ENCODE measurements at regions not wholly inside any gene's neighbourhood (a gene's known extent, or its start where the extent isn't known, plus 50 kb on each side); places are given as distances from the start of the nearest gene placed in this dataset.

DNA sequence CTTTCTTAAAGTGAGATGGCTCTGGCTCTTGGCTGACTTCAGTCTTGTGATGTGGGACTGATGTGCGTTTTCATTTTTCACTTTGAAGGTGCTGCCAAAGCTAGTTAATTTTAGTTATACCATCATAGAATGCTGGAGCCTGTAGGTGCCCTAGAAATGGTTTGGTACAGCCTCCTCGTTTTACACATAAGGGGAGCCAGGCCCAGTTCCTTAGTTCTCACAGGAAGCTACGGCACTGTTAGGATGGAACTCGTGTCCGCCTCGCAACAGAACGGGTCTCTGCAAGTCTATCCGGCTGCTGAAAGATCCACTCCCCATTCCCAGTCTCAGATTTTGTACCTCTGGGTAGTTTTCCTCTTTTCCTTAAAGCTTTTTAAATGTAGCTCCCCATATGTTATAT is 173.2 kb upstream of the PRPS1L1 start:
- no peak for DNase-seq (ENCODE audit: low read depth in 3 of 3)

DNA sequence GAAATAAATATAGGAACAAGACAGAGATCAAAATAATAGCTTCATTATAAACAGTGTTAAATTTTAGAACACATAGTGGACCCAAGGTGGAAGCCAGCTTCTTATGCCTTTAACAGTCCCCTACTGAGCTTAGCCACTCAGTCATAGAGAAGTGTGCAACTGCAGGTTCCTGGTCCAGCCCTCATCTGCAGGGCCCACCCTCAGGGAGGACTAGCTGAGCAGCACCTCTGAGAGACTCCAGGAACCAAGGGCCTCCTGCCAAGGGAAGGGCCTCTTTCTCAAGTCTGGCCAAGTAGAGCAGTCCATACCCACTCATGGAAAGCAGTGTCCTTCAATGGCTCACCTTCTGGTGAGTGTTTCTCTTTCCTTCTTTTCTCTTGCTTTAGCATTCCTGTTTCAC is 173.7 kb upstream of the PRPS1L1 start:
- DNase-seq (ENCODE audit: low read depth in 3 of 3): no peak

DNA sequence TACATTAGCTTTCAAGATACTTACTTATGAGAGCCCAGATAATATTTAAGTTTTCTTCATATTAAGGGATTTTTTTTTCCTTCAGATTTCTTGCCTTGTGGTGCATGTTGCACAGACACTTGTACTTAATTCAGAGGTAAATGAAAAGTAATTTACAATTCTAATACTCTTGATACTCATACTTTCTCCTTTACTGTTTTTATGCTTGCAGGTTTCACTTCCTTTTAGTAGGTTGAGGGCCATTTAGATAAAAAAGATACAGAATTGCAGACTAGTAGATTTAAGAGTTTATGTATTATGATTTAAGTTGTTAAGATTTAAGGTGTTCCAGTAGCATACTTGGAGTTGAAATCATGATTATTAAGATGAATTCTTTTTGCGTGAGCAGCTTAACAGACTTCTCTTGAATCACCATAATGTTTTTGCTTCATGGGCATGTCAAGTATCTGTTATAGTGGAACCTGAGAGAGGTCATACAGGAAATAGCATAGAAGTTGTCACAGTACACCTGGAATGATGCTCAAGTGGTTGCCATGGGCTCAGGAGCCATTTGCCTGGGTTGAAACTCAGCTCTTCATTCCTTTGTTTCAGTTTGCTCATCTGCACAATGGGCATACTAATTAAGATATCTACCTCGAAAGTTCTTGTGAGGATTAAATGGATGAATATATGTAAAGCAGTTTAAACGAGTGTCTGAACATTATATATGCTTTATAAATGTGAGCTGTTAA is 174.8 kb upstream of the PRPS1L1 start:
- no peak for DNase-seq (ENCODE audit: low read depth in 3 of 3)

DNA sequence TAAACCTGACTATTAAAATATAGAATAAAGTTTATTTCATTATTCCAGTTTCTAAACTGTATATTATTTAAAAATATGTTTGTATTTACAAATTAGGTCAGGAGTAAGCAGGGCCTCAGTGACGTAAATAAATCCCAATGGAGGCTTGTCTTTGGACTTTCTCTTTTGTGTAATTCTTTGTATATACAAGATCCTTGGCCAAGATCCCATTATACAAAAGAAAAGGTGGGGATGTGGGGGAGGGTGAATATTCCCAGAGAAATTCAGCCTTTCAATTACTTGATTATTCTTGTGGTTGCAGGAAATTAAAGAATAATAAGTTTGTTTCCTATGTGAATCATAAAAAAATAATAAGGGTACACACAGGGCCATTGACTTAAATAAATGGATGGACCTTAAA is 178.7 kb upstream of the PRPS1L1 start:
- DNase-seq (ENCODE audit: low read depth in 3 of 3): no peak

DNA sequence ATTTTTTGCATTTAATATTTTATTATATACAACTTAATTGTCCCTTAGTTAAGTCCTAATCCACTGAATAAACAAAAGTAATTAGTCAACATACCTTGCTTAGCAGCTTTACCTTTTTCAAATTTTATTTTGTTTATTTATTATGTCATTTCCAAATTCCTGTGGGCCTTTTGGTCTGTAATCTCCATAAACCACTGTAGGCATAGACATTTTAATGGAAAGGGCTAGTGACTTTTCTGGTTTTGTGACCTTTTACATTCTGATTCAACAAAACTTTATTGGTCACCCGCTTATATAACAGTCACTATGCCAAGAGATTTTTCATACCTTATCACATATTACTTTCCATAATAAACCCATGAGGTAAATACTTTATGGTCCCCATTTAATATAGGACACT is 181.3 kb upstream of the PRPS1L1 start:
- no peak for DNase-seq (ENCODE audit: low read depth in 3 of 3)

DNA sequence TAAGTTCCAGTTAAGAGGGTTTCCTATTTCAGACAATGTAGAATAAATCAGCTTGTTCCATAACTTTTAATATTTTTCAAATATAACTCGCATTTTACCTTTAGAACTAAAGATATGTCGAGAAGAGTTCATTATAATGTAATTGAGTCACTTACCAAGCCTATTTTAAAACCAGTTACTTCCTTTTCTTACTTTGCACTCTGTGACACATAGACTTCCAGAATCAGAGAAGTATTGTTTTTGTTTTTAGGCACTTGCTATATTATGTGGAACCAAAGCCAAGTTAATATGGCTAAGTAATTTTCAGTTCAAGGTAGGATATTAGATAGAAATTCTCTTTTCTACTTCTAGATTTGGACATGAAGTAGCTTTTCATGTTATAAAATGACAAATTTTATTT is 182.7 kb upstream of the PRPS1L1 start:
- no peak for DNase-seq (ENCODE audit: low read depth in 3 of 3)

DNA sequence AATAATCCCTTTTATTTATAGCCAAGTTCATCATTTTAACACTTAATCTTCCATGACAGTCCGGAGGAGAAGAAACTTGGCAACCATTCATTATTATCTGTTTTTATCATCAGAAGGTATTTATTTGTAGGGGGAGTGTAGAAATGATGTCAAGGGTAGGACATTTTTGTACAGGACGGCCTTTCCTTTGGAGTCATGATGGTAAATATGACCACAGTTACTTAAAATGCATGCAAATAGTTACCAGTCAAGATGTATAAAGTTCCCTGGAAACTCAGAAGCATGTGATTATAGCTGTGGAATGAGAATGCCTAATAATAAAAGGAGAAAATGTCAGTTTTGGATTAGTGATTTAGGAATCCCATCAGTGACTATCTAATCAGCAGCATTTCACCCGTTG is 183.1 kb upstream of the PRPS1L1 start:
- DNase-seq (ENCODE audit: low read depth in 3 of 3): no peak

DNA sequence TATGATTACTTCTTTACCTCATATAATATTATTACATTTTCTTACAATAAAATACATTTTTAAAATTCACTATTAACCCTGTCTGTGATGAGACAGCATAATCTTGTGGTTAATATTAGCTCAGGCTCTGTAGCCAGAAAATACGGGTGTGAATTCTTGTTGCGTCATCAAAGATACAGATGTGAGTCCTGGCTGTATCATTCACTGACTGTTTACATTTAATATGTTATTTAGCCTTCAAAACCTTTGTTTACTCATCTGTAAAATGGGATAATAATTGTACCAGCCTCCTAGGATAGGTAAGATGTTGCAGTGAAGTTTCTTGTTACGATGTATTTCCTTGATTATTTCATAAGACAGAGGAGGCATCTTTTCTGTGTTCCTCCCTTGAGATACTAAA is 184.7 kb upstream of the PRPS1L1 start:
- no peak for DNase-seq (ENCODE audit: low read depth in 3 of 3)

DNA sequence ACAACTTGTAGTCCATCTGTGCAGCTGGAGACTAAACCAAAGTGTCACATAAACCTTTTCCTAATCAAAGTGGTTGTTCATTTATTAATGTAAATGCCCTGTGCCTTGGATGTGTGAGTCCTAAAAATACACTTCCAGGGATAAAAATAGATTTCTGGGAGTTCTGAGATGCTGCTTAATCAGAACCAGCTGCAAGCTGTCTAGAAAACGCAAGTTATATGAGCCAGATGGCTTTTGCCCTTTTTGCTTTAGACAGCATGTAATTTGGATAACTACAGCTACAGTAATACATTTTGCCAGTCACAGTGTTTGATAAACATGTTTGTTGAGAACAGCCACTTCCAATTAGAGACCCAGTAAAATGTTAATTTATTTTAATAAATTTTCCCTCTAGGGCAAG is 185.1 kb upstream of the PRPS1L1 start:
- no peak for DNase-seq (ENCODE audit: low read depth in 3 of 3)

DNA sequence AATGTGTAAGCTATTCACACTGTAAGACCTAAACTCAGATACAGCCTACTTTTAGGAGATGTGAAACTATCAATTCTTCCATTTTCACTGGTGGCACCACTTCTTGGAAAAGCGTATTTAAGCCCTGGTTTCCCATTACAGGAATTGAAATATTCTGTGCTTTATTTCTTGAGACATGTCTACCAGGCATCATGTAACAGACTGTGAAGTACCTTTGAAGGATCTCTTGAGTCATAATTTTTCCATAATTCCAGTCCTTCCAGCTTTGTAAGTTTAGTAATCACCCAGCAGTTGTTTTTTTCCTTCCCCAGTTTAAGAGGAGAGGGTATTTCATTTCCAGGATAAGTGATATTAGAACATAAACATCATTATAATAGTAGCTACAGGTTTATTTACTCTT is 186.0 kb upstream of the PRPS1L1 start:
- DNase-seq (ENCODE audit: low read depth in 3 of 3): no peak

DNA sequence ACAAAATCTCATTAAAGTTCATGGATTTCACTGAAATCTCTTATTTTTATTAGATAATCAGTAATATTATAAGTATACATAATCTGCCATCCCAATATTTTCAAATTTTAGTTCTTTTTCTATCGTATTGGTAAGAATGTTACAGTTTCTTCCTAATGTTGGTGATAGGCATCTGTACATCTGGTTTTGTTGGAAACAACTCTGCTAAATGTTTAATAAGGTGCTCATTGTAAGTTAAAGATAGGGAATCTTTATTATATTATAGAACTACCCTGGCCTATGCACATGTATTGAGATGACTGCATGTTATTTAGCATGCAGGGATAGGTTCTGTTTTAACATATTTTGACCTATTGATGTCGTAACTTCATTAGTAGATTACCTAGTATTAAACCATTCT is 188.6 kb upstream of the PRPS1L1 start:
- DNase-seq (ENCODE audit: low read depth in 3 of 3): no peak

DNA sequence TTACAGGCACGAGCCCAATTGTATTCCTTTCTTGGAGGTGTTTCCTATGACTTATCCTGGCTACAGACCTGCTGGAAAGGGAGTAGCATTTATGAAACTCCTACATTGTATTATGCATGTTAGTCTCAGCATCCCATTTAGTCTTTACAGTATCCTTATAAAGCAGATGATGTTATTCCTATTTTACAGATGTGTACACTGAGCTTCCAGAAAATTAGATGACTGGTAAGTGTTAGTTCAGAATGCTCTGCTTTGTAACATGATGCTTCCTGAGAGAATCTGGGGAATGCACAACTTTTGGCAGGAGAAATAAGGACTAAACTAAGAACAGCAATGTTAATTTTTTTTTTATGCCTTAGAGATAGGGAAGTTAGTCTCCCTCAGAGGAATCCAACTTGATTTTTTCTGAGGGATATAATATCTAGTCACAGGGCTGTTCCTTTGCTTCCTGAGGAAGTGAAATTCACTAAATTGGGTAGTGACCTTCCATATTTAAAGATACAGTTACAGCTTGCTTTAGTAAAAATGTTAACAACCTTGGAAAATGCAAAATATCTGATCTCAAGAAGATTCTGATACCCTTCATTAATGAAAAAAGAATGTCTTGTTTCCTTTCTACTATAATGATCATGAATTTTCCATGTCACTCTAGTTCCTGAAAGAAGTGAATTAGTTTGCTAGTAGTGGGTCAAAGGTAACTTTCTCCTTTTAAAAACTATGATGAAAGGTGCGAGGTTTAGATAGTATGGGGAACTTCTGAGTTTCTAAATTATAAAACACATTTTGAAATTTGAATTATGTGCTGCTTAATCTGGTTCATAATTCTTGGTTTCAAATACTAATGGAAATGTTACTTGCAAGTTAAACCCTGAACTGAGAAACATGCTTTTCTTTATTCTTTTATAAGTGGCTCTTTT is 194.0 kb upstream of the PRPS1L1 start:
- no peak for DNase-seq (ENCODE audit: low read depth in 3 of 3)

DNA sequence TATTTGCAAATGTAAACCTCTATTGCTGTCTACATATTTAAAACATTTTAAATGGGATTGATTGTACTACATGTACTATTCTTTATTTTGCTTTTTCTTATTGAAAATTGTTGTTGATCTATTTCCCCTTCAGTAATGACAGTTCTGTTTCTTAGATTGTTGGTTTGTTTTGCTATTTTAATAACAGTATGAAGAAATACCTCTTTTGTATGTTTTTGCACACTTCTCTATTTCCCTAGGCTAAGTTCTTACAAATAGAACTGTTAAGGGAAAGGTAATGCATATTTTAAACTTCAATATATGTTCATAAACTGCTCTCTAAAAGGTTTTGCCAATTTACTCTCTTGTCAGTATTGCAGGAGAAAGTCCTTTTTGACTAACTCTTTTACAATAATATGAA is 195.0 kb upstream of the PRPS1L1 start:
- DNase-seq (ENCODE audit: low read depth in 3 of 3): no peak

DNA sequence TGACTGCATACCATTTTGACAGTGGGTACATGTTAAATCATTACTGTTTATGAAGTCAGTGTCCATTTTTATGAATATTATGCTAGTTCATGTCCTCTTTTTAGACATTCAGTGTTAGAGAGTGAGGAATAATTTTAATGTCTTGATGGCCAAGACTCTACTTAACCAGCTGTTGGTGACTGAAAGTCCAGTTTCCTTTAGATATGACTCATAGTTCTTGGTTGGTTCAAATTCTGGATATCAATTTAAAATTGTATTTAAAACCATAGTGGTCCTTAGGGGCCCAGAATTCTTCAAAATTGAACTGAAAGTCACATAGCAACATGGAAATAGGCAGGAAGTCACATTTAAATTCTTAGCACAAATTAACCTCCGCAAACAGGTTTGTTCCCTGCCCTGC is 196.5 kb upstream of the PRPS1L1 start:
- no peak for DNase-seq (ENCODE audit: low read depth in 3 of 3)

DNA sequence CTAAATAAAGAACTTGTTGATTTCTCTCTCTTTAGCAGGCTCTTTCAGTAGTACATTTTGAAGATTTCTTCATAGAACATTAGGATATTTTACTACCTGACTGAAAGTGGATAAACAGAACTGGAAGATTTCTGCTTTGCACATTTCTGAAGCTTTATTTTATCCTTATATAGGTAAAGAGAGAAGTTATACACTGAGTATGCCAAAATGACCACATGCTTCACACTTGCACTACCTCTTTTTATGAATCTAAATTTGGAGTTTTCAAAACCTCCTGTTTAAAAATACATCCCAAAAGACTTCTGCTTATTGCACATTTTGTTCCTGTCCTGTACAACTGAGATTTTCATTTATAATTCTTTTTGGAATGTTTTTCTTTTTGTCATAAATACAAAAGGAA is 197.4 kb upstream of the PRPS1L1 start:
- DNase-seq (ENCODE audit: low read depth in 3 of 3): no peak

DNA sequence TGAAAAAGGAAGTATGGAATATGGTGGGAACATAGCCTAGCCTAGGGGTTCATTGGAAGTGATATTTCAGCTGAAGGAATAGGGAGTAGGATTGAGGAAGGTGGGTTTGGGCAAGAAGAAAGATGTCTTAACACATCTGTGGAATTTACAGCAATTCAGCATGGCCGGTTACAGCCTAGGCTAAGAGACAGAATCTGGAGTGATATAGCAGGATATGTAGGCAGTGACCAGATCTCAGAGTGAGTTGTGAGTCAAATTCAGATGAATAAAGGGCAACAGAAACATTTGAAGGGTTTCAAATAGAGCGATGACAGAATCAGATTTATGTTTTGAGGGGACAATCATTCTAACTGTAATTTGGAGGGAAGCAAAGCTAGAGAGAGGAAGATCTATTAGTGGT is 199.0 kb upstream of the PRPS1L1 start:
- DNase-seq (ENCODE audit: low read depth in 3 of 3): no peak

DNA sequence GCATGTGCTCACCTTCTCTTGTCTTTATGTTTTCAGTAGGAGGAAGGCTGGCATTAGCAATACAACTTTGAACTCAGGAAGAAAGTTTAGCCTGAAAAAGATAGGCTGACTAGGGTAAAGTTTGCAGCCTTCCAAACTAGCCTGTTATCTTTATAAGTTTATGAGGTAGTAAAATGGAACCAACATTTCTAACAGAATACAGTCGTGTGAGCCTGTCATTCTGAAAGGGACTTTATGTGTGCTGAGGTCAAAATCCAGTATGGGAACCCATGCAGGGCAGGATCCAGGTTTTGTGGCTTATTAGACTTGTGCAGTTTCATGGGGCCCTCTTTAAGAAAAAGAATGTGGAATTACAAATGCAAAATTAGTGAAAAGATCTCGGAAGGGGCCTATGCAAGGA is 201.0 kb upstream of the PRPS1L1 start:
- DNase-seq (ENCODE audit: low read depth in 3 of 3): no peak

DNA sequence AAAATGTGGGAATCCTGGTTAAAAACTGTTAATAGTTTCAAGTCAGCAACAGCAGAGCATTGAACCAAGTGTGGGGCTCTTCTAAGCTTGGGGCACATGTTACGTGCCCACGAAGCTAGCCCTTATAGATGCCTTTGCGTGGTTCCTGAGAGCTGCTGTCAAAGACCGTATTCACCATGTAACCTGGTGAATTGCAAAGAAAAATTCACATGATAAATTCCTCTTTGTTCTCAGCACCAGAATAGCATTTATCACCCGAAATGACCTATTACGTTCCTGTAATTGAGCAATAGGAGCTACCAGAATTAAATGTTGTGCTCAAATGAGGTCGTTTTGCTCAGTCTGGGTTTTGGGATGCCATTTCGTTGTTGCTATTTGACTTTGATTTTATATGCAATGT is 202.6 kb upstream of the PRPS1L1 start:
- DNase-seq (ENCODE audit: low read depth in 3 of 3): no peak

DNA sequence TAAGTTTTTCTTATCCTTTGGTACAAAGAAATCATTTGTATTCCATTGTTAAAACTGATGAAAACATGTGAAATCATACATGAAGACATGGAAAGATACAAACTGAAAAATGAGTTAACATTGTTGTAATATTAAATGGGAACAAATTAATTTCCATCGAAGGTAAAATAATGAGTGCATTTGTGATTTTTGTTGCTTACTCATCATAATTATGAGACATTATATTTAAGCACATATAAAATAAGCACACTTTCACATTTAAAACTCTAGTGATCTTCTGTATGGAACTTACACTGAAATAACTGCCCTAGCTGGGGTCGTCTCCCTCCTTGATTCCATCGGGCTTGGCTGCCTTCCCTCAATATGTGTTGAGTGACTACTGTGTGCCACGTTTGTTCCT is 204.2 kb upstream of the PRPS1L1 start:
- no peak for DNase-seq (ENCODE audit: low read depth in 3 of 3)

DNA sequence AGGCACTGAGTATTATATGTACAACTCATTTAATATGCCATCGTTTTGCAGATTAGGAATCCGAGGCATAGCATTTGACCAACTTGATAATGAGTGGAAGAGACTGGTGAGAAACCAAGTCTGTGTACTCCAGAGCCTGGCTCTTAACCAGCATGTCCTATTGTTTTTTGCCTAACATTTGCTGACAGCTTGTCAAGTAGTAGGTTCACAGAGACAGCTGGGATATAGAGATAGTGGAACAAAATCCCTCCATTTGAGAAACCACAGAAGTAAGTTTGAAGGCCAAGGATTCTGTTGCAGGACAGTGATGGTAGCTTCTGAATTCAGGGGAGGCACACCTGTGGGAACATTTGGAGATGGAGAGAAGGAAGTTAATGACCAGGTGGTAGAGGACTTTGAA is 206.9 kb upstream of the PRPS1L1 start:
- no peak for DNase-seq (ENCODE audit: low read depth in 3 of 3)

DNA sequence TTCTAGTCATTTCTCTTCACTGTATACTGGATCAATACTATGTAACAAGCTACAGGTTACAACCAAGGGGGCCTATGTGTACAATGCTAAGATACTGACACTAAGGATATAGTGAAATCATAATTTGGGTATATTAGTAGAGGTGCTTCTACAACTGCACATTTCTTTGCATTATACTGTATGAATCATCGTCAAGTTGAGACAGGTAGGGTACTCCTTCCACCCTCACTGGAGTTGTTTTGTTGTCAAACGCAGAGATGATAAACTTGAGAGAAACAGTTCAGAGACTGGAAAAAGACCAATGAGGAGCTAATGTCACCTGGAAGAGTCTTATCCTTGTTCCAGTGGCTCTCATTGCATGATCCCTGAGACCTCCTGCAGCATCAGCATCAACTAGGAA is 208.2 kb upstream of the PRPS1L1 start:
- DNase-seq (ENCODE audit: low read depth in 3 of 3): no peak

DNA sequence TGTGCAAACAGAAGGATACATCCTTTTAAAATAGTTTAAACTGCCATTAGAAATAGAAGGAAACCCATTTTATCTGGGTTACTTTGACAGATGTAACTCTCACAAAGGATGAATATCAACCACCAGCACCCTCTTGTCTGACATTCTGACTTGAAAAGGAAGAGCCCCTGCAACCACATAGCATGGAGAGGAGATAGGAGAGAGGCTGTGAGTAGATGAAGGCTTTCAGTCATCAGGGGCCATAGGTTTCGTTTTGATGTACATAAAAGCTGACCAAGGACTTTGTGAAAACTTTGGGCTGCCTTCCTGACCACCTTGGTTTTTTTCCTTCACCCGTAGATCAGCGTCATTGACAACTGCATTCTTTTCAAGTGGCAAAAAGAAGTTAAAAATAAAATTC is 211.6 kb upstream of the PRPS1L1 start:
- DNase-seq (ENCODE audit: low read depth in 3 of 3): no peak

DNA sequence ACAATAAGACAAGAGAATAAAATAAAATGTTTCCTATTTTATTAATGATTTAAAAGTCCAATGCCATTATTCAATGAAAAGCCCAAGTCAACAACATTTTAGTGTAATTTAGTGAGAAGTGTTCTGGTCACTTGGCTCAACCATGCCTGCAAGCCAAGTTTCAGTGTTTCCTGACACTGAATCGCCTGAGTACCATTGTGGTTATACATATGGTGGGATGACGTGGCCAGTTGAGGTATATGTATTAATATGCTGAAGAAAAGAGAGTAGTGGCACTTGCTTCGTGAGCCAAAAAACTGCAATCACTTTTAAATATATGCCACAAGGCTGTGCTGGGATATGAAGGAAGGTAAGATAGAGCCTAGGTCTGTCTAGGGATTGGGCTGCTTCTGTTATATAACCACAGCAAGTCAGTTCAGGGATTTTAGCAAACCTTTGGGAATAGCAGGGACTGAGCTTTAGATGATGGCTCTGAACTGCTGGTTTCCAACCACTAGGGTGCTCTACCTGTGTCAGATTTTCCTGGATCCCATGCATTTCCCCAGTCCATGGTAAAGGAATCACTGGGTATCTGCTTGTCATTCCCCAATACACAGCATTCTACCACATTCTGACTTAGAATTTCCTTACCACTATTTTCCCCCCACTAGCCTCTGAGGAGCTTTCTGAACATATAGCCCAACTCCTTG is 214.0 kb upstream of the PRPS1L1 start:
- no peak for DNase-seq (ENCODE audit: low read depth in 3 of 3)
